CD4-positive, alpha-beta T cell (primary cell): ENCODE measurements at regions not wholly inside any gene's neighbourhood (a gene's known extent, or its start where the extent isn't known, plus 50 kb on each side); places are given as distances from the start of the nearest gene placed in this dataset.
A peak's percentile ranks its signal among the peaks of the same experiment; 100 is the strongest.

ENCODE experiments used
- ATAC-seq: fragments of 200-7000 bp; cut with Tn5 transposase; one replicate; pipeline ENCODE4 v1.10.0; 2022; ENCODE audit warnings: mild to moderate bottlenecking; ENCODE audit not compliant: poor library complexity
- CTCF ChIA-PET: fragments of 350-600 bp; sonication (Branson Sonifier 250); formaldehyde crosslinking; loops from one replicate; lab custom pipeline; 2021; ENCODE audit warnings: antibody characterized with exemption, inconsistent platforms; lab: Charles Lee
- POLR2A ChIA-PET: fragments of 350-600 bp; sonication (Branson Sonifier 250); formaldehyde crosslinking; loops from one replicate; lab custom pipeline; 2021; ENCODE audit warnings: antibody characterized with exemption, inconsistent platforms; lab: Charles Lee
- DNase-seq, 14 experiments: peaks; one replicate each; pipeline ENCODE4 v3.0.0-alpha.2; 2013 to 2020; ENCODE audit warnings: mixed read lengths in 2 of 14
- H3K27ac ChIP-seq, 2 donors: one replicate each; pipeline versions ENCODE4 v1.5.1 to v1.7.0; 2013; ENCODE audit warnings: low read length in 2 of 2, low read depth in 1 of 2, mild to moderate bottlenecking in 1 of 2
- H3K27me3 ChIP-seq, 2 experiments: 1 replicate in 1 of 2; 2 replicates in 1 of 2; pipeline versions ENCODE4 v1.6.1 to v1.7.0; 2013; ENCODE audit warnings: low read length in 2 of 2, control low read depth in 1 of 2, mild to moderate bottlenecking in 1 of 2, moderate library complexity in 1 of 2; ENCODE audit not compliant: insufficient read depth in 2 of 2, control insufficient read depth in 1 of 2
- H3K36me3 ChIP-seq: one replicate; pipeline ENCODE4 v1.6.1; 2013; ENCODE audit warnings: low read length, control low read depth; ENCODE audit not compliant: insufficient read depth
- H3K4me1 ChIP-seq: one replicate; pipeline ENCODE4 v1.6.1; 2013; ENCODE audit warnings: low read length, control low read depth; ENCODE audit not compliant: insufficient read depth
- H3K4me3 ChIP-seq: one replicate; pipeline ENCODE4 v1.5.1; 2013; ENCODE audit warnings: mild to moderate bottlenecking, low read length, moderate library complexity
- H3K9me3 ChIP-seq, 2 experiments: 1 replicate in 1 of 2; 2 replicates in 1 of 2; pipeline versions ENCODE4 v1.6.1 to v1.7.0; 2013; ENCODE audit warnings: low read length in 2 of 2, mild to moderate bottlenecking in 2 of 2, control low read depth in 1 of 2, moderate library complexity in 1 of 2; ENCODE audit not compliant: control insufficient read depth in 1 of 2, insufficient read depth in 1 of 2
- H3K27ac Mint-ChIP-seq: one replicate; pipeline ENCODE4 v1.8.0; 2020; ENCODE audit warnings: mixed read lengths
- H3K27me3 Mint-ChIP-seq: one replicate; pipeline ENCODE4 v1.8.0; 2021; ENCODE audit warnings: mixed read lengths
- H3K36me3 Mint-ChIP-seq: one replicate; pipeline ENCODE4 v1.8.0; 2021; ENCODE audit warnings: low read depth, mixed read lengths
- H3K4me1 Mint-ChIP-seq: one replicate; pipeline ENCODE4 v1.8.0; 2021; ENCODE audit warnings: low read depth, mixed read lengths
- H3K4me3 Mint-ChIP-seq: one replicate; pipeline ENCODE4 v1.8.0; 2020; ENCODE audit warnings: mild to moderate bottlenecking, mixed read lengths
- H3K9me3 Mint-ChIP-seq: one replicate; pipeline ENCODE4 v1.8.0; 2020; ENCODE audit warnings: mixed read lengths
- CTCF ChIP-seq: fragments of 200-600 bp; IDR thresholded peaks from one replicate; pipeline ENCODE4 v1.8.0; 2022; ENCODE audit warnings: antibody characterized with exemption, mild to moderate bottlenecking
- intact Hi-C, 2 experiments: fragments of 100-400 bp; cut with DNase I in 1 of 2; cut with micrococcal nuclease in 1 of 2; formaldehyde crosslinking; loops; one replicate each; pipeline versions ENCODE4 v1.15.1 to v1.9.0; 2023 to 2025; cut with DNase I, micrococcal nuclease

- ChIA-PET CTCF (interaction anchor here (0.6 to 4.8 kb wide), 14 partner anchors 9 to 534 kb away, joined by 3 to 28 read pairs (median 4); partner anchors contain the start of gene DNAH7), POLR2A (interaction anchor here (0.7 to 7.8 kb wide), 15 partner anchors 9 to 629 kb away, joined by 3 to 225 read pairs (median 7); partner anchors contain the start of gene SLC39A10)
- ATAC-seq (peak; percentile 72), DNase-seq (peak in 13 of 14 experiments; percentile 36 to 78 (median 55))
- peak overlapping the region; percentile 100 for H3K27ac Mint-ChIP-seq
- Histone ChIP-seq H3K4me1 (peaks cover 52% of the 10 kb centered on the region), H3K36me3 (no peaks in the 10 kb centered on the region), H3K9me3 (no peaks in the 10 kb centered on the region), H3K4me3 (peak overlapping the region; percentile 54), H3K27me3 (no peaks in the 10 kb centered on the region), H3K27ac (peak overlapping the region; percentile 52 to 79)
- H3K4me3 Mint-ChIP-seq, result peak overlapping the region; percentile 90
- H3K9me3 Mint-ChIP-seq, result peaks cover 11% of the 10 kb centered on the region
- H3K36me3 Mint-ChIP-seq, result no peaks in the 10 kb centered on the region
- peaks cover 86% of the 10 kb centered on the region for H3K4me1 Mint-ChIP-seq
- no peaks in the 10 kb centered on the region for H3K27me3 Mint-ChIP-seq
- TF ChIP-seq CTCF, result no peak
- intact Hi-C loops, result loop anchor here (1.0 to 10.0 kb wide), 4 partner anchors 25 to 641 kb away; partner anchors contain the start of gene STK17B (in 1 of the 2)
Observed at GRCh38 chr2:195533771-195534642, 123.0 kb upstream of the SLC39A10 start.

- Mint-ChIP-seq H3K27me3 (no peaks in the 10 kb centered on the region), H3K9me3 (peaks cover 9% of the 10 kb centered on the region), H3K4me1 (peaks cover 74% of the 10 kb centered on the region), H3K36me3 (no peaks in the 10 kb centered on the region), H3K4me3 (peak overlapping the region; percentile 90), H3K27ac (peak overlapping the region; percentile 100)
- H3K4me3 ChIP-seq, result peak overlapping the region; percentile 54
- H3K36me3 ChIP-seq, result no peaks in the 10 kb centered on the region
- H3K4me1 ChIP-seq, result peaks cover 43% of the 10 kb centered on the region
- DNase-seq (peak in 5 of 14 experiments; percentile 18 to 82 (median 49)), ATAC-seq (peak; percentile 18)
- ChIA-PET POLR2A (interaction anchor here (0.7 to 7.8 kb wide), 18 partner anchors 10 to 651 kb away, joined by 3 to 225 read pairs (median 6); partner anchors contain the start of gene SLC39A10), CTCF (interaction anchor here (0.7 to 4.8 kb wide), 5 partner anchors 27 to 536 kb away, joined by 3 to 28 read pairs (median 5); partner anchors contain the start of gene DNAH7)
- H3K9me3 ChIP-seq, result no peaks in the 10 kb centered on the region
- H3K27me3 ChIP-seq, result no peaks in the 10 kb centered on the region
- intact Hi-C loops, result loop anchor here (1.0 to 10.0 kb wide), 3 partner anchors 27 to 642 kb away; partner anchors contain the start of gene STK17B (in 1 of the 2)
- TF ChIP-seq CTCF, result no peak
- H3K27ac ChIP-seq, result peak overlapping the region; percentile 52 to 79
Observed at GRCh38 chr2:195532628-195533271, 124.3 kb upstream of the SLC39A10 start.

GRCh38 chr2:195532255-195532627 is 124.8 kb upstream of the SLC39A10 start:
- Mint-ChIP-seq H3K27ac (peak overlapping the region; percentile 100), H3K36me3 (no peaks in the 10 kb centered on the region), H3K27me3 (no peaks in the 10 kb centered on the region), H3K4me1 (peaks cover 69% of the 10 kb centered on the region), H3K9me3 (peaks cover 9% of the 10 kb centered on the region), H3K4me3 (peak overlapping the region; percentile 90)
- peak overlapping the region; percentile 13 to 52 for H3K27ac ChIP-seq
- H3K36me3 ChIP-seq, result no peaks in the 10 kb centered on the region
- peak in 1 of 14 experiments; percentile 27 for DNase-seq
- H3K27me3 ChIP-seq, result no peaks in the 10 kb centered on the region
- CTCF ChIA-PET, result interaction anchor here (0.8 to 4.8 kb wide), 2 partner anchors 128 to 536 kb away, joined by 3 to 28 read pairs; partner anchors contain the start of gene DNAH7
- POLR2A ChIA-PET, result interaction anchor here (0.7 to 7.8 kb wide), 12 partner anchors 15 to 651 kb away, joined by 3 to 225 read pairs (median 7); partner anchors contain the start of gene SLC39A10
- TF ChIP-seq CTCF, result no peak
- peaks cover 39% of the 10 kb centered on the region for H3K4me1 ChIP-seq
- intact Hi-C loops, result loop anchor here (5.0 to 10.0 kb wide), 2 partner anchors 35 to 643 kb away; partner anchors contain the start of gene STK17B (in 1 of the 2)
- ATAC-seq, result no peak
- peak overlapping the region; percentile 54 for H3K4me3 ChIP-seq
- H3K9me3 ChIP-seq, result no peaks in the 10 kb centered on the region
